ENCODE measurements at regions not wholly inside any gene's neighbourhood (a gene's known extent, or its start where the extent isn't known, plus 50 kb on each side); places are given as distances from the start of the nearest gene placed in this dataset.
"Not testable (repeated sequence)": the region's sequence is repeated elsewhere in the genome, so short reads cannot be mapped to it uniquely, and the experiment has no call there.

DNA sequence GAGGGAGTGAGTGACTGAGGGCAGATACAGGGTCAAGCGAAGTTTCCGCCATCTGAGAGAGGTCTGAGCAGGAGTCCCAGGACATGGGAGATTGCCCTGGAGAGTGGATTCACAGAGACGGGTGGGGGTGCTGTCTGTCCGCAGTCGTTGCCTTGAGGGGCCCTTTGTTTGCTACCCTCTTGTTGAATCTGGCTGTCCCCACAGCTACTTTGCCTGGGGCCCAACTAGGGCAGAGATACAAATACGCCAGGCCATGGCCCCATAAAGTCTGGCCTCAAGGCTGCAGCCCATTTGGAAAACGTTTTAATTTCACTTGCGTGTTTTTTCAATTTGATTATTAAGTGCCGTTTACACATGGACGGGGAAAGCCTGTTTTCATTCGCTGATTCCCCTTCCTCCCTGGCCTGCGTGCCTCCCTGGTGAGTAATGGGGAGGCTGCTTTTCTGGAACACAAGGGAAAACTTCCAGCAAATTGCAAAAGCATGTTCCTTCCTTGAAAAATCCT, 134.4 kb downstream of the SMIM20 start:
- DNase-seq = no peak

DNA sequence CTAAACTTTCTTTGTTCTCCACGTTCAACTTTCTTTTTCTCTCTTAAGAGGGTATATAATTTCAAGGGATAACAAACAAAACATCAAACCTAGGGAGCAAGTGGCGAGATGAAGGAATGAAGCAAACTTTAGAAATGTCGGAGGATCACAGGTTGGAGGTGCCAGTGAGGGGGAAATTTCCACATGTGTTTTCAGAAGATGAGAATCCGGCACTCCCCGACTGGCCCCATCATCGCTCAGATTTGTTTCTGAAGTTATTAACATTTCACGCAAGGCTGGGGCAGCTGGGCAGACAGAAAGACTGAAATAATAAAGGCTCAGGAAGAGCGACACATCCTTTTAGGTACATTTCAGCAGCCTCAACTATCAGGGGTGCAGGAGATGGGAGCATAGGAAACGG, 134.9 kb downstream of the SMIM20 start:
- DNase-seq = no peak

DNA sequence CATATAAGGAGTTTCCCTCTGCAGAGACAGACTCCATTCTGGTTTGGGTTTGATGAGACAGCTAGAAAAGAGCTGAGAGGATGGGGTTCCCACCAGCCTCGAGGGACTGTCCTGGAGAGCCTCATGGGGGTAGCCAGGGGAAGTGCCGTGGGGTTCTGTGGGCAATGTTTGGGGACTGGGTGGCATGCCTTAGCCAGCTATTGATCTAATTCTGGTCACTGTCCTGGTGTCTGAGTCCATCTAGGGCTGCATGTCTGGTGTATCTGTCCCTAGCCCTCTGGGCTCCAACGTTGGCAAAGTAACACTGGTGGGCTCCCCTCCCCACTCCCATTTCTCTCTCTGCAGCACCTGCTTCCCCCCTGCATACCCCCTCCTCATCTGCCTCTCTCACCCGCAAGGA, 135.4 kb downstream of the SMIM20 start:
- DNase-seq = no peak

DNA sequence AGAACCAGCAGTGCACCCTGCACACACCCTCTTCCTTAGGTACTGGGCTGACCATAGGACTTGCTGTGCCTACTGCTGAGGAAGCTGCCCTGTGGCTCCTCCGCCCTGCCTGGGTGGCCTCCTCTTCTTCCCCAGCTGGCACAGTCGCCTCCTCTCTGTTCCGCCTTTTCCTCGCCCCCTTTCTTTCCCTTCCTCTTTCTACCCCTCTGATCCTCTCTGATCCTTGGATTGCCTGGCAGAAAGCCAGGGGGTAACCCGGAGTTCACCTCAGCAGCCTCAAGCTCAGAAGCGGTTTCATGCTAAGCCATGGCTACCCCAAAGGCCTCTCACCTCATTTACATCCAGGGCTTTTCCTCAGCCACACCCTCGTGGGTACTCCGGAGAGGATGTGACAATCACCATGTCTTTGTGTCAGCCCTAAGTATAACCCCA, 136.2 kb downstream of the SMIM20 start:
- no peak for DNase-seq

DNA sequence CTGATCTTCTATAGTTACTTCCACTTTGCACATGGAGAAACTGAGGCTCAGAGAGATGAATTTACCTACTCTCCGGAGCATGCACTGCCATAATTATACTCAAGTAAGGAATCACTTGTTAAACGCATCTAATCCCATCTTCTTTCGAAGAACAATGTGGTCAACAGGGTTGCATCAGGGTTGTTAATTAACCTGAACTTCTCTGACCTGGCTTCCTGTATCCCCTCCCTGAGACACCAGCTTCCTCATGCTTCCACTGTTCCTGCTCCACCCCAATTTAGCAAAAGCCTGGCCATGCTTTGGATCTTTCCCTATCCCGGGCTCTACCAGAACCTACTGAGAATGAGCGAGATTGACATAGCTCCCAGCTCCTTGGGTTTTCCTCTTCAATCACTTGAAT, 136.7 kb downstream of the SMIM20 start:
- no peak for DNase-seq

DNA sequence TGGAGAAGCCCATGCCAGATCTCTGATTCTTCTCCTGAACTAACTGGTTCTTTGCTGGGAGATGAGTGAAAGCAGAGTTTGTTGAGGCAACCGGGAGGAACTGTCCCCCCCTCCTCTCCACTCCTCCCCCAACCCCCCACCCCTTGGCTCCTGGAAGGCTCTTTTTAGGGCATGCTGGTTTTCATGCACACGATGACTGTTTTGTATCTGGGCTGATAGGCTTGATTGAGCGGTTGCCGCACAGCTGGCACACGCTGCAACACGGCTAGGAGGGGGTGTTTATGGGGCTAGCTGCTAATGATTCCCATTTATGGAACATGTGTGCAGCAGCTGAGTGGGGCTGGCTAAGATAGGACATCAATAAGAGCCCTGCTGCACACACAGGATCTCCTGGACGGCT, 137.2 kb downstream of the SMIM20 start:
- DNase-seq = no peak

DNA sequence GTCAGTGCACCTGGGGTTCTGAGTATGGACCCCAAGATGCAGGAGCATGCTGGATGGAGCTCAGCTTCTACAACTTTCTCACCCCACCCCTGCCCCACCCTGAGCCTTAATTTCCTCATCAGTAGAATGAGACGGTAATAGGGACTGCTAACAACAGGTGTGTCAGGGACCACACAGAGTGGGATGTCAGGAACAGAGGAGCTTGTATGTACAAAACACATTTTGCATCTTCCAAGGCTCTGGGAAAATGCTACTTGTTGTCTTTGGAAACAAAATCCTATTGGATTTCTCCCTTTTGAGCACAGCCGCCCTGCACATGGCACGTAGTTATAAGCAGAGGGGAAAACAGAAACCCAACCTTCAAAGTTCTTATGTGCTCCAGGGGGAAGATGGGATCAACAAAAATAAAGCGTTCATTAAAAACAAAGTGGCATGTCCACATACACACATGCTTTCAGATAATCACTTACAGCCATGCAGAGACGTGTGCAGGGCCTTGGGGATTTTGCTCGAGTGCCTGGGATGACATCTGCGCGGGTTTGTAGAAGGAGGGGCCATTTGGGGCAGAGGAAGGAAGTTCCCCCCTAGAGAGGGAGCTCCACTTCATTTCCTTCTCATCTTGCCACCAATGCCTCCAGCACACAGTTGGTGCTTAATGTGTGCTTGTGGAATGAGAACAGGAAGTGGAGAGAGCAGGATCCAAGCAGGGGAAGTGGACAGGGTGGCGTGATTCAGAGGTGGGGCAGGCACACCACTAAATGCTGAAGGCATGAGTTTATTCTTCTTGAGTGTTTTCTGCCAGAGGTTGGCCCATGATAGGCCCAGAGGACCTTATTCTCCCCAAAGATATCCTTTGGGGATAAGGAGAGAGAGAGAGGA, 138.9 kb downstream of the SMIM20 start:
- no peak for DNase-seq

DNA sequence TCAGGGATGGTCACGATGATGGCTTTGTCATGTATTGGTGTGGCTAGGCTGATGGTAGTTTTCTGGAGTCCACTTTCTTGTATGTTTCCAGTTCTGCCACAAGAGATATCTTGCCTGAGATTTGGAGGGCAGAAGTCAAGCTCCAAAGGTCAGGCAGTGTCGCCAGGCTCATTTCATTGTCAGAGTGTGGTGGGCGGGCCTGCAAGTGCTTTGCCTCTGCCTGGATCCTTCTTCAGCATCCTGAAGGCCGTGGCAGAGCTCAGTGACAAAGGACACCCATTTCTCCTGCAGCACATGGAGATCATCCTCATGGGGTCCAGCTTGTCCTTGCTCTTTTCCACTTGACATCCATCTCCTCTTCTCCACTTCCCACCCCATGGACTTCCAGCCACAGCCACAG, 139.7 kb downstream of the SMIM20 start:
- DNase-seq = no peak

DNA sequence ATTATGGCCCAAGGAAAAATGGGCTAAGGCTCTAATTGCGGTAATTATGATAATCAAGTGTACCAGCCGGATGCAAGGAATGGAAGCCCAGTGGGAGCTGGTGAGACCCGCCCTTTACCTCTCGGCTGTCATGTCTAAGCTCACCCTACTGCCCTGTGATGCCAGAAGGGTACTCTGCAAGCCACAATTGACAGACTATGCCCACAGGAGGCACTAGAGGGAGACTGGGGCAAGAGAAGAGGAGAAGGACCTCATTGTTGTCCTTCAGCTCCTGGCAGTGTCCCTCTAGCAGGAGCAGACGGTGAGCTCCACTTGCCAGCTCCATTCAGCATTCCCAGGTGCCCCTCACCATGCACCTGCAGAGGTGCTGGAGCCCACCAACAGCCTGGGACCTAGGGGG, 141.8 kb downstream of the SMIM20 start:
- no peak for DNase-seq

DNA sequence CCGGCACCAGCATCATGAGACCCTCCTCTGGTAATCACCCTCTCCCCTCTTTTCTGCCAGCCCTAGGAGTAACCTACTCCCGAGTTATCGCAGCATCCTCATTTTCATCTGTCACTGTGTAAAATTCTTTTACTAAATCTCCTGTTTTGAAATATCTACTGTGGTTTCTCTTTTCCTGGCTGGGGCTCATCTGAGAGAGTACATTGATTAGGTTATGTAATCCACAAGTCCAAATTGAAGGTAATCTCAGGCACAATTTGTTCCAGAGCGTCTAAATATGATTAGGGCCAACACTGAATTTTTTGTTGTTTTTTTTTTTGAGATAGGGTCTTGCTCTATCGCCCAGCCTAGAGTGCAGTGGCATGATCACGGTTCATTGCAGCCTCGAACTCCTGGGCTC, 142.4 kb downstream of the SMIM20 start:
- DNase-seq = no peak

DNA sequence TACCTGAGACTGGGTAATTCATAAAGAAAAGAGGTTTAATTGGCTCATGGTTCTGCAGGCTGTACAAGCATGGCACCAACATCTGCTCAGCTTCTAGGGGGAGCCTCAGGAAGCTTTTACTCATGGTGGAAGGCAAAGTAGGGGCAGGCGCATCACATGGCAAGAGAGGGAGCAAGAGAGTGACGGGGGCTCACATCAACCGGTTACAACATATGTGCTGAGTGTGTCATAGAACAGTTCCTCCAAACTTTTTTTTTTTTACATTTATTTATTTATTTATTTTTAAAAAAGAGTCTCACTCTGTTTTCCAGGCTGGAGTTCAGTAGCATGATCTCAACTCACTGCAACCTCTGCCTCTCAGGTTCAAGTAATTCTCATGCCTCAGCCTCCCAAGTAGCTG, 143.8 kb downstream of the SMIM20 start:
- not testable (repeated sequence) for DNase-seq

DNA sequence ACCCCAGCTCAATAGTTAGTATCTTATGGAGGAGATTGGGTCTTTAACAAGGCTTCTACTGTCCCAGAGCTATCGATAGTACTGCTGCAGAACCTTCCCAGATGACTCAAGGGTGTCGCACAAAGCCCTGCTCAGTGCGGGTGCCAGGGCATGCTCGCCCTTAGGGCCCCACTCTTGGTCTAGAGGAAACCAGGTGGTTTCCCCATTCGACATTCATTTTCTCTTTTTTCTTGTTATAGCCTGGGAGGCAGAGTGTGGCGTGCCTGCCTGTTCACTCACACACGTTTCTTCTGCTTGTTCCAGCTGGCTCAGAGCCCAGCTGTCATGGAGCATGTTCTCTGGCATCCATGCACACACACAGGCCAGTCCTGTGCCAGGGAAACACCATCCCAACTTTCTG, 144.5 kb downstream of the SMIM20 start:
- DNase-seq = peak in 1 of 2 donors; percentile 49

DNA sequence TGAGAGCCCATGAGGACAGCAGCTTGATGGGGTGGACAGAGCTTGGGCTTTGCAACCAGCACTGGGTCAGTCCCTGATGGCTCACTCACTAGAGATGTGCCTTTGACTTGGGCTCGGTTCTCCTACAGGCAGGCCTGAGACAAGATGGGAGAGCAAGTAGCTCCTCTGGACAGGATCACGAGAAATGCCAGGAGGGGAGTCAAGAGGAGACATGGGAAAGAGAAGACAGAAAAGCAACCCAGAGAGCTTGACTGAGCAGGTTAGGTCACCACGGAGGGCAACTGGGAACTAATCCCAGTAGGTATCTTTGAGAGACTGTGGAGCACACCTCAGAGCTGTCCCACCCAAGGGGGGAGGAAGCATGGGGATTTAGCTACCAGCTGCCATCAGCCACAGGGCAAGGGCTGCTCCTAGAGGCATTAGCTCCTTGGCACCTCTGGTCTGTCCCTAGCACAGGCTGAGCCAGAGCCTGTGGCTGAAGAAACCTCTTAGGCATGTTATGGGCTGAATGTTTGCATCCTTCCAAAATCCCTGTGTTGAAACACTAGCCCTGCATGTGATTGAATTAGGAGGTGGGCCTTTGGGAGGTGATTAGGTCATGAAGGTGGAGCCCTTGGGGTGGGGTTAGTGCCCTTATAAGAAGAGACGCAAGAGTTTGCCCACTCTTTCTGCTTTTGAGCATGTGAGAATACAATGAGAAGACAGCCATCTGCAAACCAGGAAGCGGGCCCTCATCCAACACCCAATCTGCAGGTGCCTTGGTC, 145.6 kb downstream of the SMIM20 start:
- no peak for DNase-seq

DNA sequence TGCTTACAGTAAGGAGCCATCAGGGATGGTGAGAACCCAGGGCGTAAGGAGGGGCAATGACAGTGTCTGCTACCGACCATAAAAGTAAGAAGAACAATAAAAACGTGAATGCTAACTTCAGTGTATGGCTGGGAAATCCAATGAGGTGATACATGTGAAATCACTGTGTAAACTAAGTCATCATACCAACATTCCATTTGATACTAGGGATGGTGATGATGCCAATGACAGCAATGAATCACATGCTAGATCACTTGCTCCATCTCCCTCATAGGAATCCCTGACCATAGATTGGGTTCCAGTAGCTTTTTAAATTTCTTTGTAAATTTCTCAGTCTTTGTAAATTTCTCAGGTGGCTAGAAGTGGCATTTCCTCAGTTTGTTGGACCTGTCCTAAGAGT, 146.3 kb downstream of the SMIM20 start:
- DNase-seq = no peak

DNA sequence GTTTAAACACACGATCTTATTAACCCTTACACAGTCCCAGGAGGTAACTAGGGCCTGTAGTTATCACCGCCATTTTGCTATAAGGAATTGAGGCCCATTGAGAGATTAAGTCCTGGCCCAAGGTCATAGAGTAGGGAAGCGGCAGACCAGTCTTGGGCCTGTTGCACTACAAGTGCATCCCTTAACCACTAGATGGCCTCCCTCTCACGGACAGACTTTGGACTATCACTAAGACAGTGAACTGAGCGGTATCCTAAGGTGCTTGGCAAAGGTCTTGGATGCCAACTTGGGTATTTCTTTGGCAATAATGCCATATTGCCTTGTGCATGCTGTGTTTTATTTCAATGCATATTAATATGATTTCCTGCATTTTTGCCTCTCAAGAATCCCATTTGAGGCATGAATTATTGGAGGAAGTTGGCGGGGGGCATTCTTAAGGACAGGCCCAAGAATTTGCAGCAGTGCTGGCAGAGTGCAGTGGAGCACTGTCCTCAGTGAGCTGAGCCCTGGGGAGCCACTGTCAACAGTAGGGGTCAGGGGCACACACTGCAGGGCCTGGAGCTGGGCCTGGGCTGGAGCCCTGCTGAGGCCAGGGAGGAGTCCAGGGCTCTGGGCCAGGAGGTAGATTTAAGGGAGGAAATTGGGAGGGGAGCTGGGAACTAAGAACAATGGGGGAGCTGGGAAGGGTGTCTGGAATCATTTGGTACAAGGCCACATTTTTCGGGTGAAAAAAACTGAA, 147.4 kb downstream of the SMIM20 start:
- DNase-seq = no peak

DNA sequence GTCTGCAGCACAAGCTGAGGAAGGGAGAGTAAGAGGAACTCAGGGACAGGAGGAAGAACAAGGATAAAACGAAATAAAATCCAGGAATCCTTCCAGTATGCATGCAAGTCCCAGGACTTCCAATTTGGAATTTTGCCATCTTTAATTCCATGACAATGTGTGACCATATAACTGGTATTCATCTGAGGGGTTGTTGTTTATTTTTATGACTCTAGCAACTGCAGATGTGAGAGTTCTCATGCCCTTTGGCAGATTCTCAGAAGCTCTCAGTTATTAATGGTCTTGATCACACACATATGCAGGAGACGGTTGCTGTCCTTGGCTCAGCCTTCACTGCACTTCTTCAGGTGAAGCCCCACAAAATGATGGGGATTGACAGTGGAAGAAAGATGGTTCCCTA, 148.2 kb downstream of the SMIM20 start:
- no peak for DNase-seq

DNA sequence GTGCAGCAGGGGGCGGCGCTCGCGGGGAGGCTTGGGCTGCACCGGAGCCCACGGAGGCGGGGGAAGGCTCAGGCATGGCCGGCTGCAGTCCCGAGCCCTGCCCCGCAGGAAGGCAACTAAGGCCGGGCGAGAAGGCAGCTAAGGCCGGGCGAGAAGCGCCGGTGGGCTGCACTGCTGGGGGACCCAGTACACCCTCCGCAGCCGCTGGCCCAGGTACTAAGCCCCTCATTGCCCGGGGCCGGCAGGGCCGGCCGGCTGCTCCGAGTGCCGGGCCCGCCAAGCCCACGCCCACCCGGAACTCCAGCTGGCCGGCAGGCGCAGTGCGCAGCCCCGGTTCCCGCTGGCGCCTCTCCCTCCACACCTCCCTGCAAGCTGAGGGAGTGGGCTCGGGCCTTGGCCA, 150.0 kb downstream of the SMIM20 start:
- DNase-seq = not testable (repeated sequence)

DNA sequence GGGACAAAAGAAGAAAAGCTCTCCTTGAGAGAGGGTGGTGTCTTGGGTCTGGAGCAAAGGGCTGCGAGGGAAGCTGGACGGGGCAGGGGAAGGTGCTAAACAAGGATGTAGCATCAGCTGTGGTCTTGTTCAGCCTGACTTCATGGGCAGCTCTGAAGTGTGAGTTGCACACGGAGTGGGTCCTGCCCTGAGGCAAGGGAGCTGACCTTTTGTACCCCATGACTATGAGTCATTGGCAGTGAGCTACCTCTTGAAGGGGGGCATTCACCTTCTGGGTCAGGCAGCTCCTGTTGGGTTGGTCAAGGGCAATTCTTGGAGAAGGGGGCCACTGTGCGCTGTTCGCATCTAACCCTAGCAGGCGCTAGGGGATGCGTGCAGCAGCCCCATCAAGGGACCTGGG, 151.8 kb downstream of the SMIM20 start:
- DNase-seq = no peak

DNA sequence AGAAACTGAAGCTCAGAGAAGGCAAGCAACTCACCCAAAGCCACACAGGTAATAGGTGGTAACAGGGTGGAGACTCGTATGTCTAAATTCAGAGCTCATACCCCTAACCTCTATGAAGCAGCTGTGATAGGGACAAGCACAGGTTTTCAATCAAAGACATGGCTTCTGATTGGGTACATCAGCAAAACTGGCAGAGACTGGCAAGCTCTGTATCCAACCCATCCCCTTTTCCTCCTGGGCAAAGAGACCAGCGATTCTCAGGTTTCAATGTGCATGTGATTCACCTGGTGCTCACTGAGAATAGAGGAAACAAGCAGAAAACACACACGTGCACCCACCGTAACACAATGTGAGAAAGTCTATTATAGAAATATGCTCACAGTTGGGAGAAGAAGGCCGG, 153.0 kb downstream of the SMIM20 start:
- DNase-seq = no peak

DNA sequence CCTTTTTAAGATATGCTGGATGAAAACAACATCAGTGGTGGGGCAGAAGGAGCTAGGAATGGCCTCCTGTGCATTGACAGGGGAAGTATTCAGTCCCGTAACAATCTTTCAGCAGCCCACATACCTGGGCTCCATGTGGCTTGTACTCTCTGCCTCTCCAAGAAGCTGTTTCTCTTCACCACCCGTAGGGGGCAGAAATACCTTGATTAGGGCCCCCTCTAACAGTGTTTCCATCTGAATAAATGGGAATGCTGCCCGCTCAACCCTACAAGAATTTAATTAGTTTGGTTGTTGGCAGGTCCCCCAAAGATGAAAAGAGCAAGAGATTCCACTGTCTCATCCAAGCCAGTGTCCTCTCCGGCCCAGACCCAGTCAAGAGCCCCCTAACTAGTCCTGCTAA, 155.2 kb downstream of the SMIM20 start:
- no peak for DNase-seq

DNA sequence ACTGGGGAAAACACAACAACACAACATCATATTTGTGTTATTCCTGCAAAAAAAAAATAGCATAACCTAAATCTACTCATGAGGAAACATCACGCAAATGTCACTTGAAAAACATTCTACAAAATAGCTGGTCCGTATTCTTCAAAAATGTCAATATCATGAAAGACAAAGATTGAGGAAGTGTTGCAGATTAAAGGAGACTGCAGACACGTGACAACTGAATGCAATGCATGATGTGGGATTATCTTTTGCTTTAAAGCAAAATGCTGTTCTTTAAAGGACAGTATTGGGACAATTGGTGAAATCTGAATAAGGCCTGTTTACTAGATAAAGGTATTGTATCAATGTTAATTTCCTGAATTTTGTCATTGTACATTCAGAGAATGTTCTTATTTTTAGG, 157.7 kb downstream of the SMIM20 start:
- DNase-seq = no peak

DNA sequence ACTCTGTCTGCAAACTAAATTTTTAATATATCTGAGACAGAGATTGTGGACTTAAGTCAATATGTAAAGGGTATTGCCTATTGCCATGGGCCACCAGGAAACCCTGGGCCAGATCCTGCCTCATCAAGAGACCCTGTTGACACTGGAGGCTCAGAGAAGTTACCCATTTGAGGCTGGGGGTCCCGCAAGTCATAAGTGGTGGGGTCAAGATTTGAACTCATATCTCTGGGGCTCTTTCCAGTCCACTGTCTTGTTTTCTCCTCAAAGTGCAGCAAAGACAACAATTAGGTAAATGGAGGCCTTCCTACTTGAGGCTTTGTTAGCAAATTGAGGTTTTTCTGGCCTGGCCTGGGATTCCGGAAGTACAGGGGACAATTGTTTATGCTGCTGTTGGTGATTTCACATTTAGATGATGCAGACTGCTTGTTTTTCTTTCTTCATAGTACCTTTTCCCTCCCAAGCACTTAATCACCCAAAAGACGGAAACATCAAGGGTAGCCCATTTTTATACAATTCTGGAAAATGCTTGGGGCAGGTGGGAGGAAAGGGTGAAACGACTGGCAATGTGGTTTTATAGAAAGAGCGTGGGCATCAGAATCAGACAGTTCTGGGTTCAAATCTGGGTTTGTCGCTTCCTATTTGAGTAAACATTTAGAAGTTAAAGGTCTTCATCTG, 160.0 kb downstream of the SMIM20 start:
- DNase-seq = peak in 1 of 2 donors; percentile 37

Data from stimulated activated CD4-positive, alpha-beta T cell treated with anti-CD3 and anti-CD28 coated beads, Interleukin-2, amount 100 ng/mL, for 48 hours (primary cell).